GM19372 (cell line): ENCODE measurements at regions not wholly inside any gene's neighbourhood (a gene's known extent, or its start where the extent isn't known, plus 50 kb on each side); places are given as distances from the start of the nearest gene placed in this dataset.

Source experiments
- ATAC-seq: cut with Tn5 transposase; IDR thresholded peaks from one replicate; pipeline ENCODE4 v1.9.1; 2021; ENCODE audit warnings: mild to moderate bottlenecking, low read depth, moderate library complexity; ENCODE audit not compliant: unreplicated experiment

GRCh38 chrX:134747006-134747405, 50.0 kb downstream of the PABIR2 start:
- ATAC-seq: no peak

DNA sequence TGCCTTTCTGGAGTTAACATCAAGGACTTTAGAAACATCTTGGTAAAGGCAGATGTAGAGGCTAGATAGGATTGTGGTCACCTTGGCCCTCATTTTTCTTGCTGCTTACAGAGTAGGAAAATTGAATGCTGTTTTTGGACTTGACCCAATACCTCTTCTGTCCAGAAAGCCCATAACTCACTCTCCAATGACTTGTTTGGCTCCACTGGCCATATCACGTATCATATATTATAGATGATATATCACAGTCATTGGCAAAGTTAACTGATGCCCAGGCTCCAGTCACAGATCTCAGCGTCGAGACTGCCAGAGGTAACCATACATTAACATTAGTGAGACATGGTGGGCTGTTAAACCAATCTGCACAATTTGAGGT, 50.6 kb downstream of the PABIR2 start:
- ATAC-seq: no peak

GRCh38 chrX:134745636-134746409, 51.2 kb downstream of the PABIR2 start:
- no peak for ATAC-seq

- ATAC-seq: no peak
Measured at GRCh38 chrX:134743091-134743490, 53.9 kb downstream of the PABIR2 start.

GRCh38 chrX:134742573-134742972, 54.4 kb downstream of the PABIR2 start:
- ATAC-seq: no peak

DNA sequence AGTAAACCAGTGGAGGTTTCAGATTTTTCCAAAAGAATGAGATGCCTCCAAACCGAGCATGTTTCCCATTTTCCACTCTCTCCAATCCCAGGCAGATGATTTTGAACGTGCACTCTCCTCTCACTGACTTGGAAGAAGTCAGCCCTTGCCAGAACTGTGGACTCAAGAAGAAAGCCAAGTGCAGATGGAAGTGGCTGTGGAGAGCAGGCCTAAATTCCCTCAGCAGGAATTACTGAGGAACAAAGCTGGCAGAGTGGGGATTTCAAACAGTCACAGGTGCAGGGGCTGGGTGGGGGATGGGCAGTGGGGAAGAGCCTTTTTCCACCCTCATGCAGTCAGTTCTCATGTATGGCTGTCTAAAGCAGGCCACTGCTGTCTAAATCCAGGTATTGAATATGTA, 55.3 kb downstream of the PABIR2 start:
- ATAC-seq: no peak

GRCh38 chrX:134738986-134739740, 57.8 kb downstream of the PABIR2 start:
- no peak for ATAC-seq

GRCh38 chrX:134738445-134738844, 58.6 kb downstream of the PABIR2 start:
- ATAC-seq: no peak

DNA sequence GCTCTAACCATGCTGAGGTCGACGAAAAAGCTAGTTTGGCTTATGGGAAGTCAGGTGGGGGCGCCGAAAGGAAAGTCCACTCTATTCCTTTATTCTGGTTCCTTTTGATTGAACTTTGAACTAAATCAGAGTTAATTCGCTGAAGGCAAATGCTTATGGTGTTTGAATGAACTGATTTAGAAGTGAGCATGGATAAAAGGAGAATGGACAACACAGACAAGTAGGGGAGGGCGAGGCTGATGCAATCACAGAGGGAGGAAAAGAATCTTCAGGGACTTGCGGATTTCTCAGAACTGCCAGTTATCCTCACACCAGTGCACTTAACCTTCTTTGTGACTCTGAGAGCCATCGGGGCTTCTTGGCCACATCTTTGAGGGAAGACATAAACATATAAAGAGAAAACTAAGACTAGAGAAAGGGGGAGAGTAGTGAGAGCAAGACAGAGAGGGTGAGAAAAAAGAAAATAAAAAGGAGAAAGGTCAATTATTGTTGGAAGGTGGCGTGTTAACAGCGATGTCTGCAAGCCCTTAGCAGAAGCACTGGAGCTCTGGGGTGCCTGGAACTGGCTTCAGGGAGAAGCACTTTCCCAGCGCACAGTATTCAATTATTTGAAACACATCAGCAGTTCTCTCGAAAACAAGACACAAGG, 59.2 kb downstream of the PABIR2 start:
- ATAC-seq: no peak

- no peak for ATAC-seq
Measured at GRCh38 chrX:134737061-134737460, 59.9 kb downstream of the PABIR2 start.

- no peak for ATAC-seq
Measured at GRCh38 chrX:134736356-134736755, 60.6 kb downstream of the PABIR2 start.

DNA sequence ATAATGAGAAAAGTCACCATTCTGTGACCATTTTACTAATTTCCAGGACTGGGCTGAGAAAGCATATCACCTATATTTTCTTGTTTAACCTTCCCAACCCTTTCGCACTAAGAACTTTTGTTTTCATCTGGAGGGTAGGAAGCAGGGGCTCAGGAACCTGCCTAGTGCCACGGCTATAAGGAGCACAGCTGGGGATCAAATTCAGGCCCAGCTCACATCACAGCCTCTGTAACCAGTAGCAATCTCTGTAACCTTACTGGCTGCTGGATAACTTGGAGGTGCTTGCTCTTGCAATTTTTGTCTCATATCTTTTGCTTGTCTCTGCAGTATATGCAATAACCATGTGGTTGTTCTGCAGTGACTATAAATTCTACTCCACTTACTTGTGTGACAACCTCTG, 62.0 kb downstream of the PABIR2 start:
- no peak for ATAC-seq

DNA sequence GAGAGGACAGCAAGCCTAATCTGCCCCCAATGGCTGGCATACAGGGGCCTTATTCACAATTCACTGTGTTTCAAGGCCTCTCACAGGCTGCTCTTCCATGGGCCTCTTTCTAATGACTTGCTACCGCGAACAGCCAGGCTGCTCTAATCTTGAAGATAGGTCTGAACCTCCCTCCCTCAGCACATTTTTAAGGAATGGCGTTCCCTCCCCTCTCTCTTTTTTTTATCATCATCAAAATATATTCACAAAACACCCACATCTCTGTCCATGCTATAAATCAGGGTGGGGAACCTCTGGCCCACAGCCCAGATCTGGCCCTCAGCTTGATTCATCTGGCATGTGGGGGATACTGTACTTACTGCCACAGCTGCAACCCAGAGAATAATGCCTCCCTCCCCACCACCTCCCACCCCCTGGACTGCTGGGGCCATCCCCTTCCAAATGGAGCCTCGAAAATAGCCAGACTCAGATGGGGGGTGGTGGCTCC, 62.5 kb downstream of the PABIR2 start:
- no peak for ATAC-seq

DNA sequence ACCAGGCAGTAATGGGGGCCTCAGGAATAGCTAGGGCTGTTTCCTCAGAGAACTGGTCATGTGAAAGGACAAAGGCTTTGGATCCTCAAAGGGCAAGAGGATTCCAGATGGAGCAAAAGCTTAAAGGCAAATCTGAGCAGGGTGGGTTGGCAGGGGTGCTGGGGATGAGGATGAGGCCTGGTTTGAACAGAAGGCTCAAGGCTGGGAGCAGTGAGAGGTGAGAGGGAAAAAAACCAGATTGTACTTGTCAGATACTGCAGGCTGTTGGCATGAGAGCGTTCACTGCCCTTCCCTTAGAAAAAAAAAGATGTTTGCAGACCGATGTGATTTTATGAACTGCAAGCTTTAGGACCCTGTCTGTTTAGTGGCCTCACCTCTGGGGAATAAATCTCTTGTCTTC, 63.4 kb downstream of the PABIR2 start:
- no peak for ATAC-seq

DNA sequence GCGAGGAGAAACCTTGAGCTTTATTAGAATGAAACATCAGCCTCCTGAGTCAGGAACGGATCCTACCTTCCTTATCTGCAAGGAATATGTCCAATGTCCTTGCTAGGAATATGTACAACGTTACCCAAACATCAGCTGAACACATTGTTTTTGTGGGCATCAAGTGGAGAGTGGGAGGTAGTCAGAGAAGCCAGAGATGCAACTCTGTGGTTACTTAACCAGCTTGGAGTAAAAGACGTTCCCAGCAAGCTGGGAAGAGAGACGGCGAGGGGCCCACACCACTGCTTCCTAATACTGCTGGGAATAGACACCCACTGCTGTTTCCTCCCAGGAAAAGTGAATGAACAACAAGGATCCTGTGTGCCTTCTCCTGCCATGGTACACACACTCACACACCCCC, 64.3 kb downstream of the PABIR2 start:
- no peak for ATAC-seq

DNA sequence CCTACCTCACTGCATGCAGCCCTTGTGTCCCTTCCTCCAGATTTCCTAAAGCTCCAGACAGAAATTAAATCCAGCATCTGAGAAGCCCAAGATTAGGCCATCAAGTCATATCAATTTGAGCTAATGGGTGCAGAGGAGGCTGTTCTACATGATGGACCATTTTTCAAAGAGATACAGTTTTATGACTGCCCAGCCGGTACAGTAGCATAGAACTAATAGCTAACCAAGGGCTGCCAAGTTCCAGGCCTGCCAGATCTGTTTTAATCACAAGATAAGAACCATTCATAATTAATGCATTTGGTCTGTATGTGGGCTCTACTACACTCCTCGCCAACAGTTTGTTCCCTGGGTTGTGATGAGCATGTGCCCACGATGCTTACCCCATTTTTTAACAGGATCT, 64.9 kb downstream of the PABIR2 start:
- ATAC-seq: no peak

DNA sequence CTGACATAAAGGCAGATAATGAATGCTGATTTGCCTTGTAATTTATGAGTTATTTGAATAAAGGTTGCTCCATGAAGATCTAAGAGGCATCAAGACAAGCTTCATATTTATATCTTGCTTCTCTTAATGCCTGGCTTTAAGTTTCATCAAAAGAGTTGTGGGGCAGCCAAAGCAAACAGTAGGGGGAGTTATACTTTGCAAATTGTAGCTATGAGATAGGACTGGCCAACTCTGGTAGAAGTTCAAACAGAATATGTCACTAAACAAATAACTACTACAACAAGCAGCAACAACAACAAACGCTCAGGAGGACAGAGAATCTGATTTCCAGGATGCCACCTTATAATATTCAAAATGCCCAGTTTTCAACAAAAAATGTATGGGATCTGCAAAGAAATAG, 69.1 kb upstream of the PLAC1 start:
- ATAC-seq: no peak

- no peak for ATAC-seq
Measured at GRCh38 chrX:134725103-134725690, 66.9 kb upstream of the PLAC1 start.

GRCh38 chrX:134721766-134722532, 63.7 kb upstream of the PLAC1 start:
- ATAC-seq: no peak

GRCh38 chrX:134718966-134719317, 60.7 kb upstream of the PLAC1 start:
- peak; percentile 71 for ATAC-seq
